ENCODE measurements at regions not wholly inside any gene's neighbourhood (a gene's known extent, or its start where the extent isn't known, plus 50 kb on each side); places are given as distances from the start of the nearest gene placed in this dataset.

DNA sequence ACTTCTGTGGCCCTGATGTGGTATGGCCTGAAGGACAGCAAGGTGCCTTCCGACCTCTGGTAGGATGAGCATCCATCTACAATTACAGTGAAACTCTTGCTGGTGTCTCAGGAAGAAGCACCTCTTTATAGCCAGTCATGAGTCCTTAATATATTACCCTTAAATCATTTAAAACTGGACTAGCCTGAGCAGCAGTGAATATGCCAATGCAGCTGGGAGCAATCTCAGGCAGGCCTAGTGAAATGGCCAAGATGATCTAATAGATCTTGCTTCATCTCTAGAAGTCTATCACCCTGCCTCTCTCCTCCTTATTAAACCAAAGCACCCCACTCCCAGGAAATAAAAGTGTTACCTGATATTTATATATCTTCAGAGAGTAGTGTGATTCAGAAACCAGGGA lies 66.7 kb upstream of the SORCS3 start:
- H3K27me3 ChIP-seq (ENCODE audit: low read depth), result peaks cover 54% of the 10 kb centered on the region
- peaks cover 28% of the 10 kb centered on the region for H3K9me3 ChIP-seq (replicated peaks)
- DNase-seq, result no peak
- intact Hi-C loops (cut with micrococcal nuclease), result no loop called here
- TF ChIP-seq, protein P1, sequence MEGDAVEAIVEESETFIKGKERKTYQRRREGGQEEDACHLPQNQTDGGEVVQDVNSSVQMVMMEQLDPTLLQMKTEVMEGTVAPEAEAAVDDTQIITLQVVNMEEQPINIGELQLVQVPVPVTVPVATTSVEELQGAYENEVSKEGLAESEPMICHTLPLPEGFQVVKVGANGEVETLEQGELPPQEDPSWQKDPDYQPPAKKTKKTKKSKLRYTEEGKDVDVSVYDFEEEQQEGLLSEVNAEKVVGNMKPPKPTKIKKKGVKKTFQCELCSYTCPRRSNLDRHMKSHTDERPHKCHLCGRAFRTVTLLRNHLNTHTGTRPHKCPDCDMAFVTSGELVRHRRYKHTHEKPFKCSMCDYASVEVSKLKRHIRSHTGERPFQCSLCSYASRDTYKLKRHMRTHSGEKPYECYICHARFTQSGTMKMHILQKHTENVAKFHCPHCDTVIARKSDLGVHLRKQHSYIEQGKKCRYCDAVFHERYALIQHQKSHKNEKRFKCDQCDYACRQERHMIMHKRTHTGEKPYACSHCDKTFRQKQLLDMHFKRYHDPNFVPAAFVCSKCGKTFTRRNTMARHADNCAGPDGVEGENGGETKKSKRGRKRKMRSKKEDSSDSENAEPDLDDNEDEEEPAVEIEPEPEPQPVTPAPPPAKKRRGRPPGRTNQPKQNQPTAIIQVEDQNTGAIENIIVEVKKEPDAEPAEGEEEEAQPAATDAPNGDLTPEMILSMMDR (IDR thresholded peaks at IDR 0.05; ENCODE audit: borderline replicate concordance), result no peak
- H3K4me1 ChIP-seq, result no peaks in the 10 kb centered on the region
- no peak overlapping the region for H3K4me3 ChIP-seq
- no peak overlapping the region for H3K27ac ChIP-seq (replicated peaks)
- H3K36me3 ChIP-seq, result no peaks in the 10 kb centered on the region

DNA sequence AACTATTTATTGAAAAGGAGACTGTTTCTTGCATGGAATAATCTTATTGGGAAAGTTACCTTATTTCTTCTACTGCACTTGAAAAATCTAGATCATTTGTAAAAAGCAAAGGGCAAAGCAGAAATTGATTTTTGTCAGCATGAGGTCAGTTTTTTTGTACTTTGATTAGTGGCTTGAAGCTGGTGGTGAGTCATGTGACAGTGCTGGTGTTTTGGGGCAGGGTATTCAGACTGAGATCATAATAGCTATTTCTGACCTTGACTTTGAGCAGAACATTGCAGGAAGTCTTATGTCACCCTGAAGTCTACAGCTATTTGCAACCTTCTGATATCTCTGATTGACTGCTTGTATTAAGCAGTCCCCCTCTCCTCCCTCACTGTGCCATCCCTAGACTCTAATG lies 66.3 kb upstream of the SORCS3 start:
- H3K27me3 ChIP-seq (ENCODE audit: low read depth), result peaks cover 58% of the 10 kb centered on the region
- H3K27ac ChIP-seq (replicated peaks), result no peak overlapping the region
- TF ChIP-seq, protein P1 (IDR thresholded peaks at IDR 0.05; ENCODE audit: borderline replicate concordance), result no peak
- DNase-seq, result no peak
- intact Hi-C loops (cut with micrococcal nuclease), result no loop called here
- no peaks in the 10 kb centered on the region for H3K4me1 ChIP-seq
- peaks cover 24% of the 10 kb centered on the region for H3K9me3 ChIP-seq (replicated peaks)
- no peak overlapping the region for H3K4me3 ChIP-seq
- no peaks in the 10 kb centered on the region for H3K36me3 ChIP-seq

DNA sequence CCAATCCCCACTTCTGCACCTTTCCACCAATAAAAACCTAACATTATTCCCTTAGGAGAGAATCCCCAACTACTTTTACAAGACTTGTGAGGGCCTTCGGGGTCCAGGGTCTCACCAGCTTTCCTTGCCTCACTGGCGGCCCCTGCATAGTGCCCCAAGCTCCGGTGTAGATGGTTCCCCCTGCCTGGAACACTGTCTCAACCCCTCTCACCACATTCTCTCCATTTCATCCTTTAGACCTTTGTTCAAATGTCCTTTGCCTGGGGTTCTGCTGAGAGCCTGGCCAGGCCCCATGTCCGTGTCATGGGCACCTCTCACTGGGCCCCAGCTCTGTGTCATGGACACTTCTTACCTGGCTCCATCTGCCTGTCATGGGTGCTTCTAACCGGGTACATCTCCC lies 64.5 kb upstream of the SORCS3 start:
- peaks cover 73% of the 10 kb centered on the region for H3K27me3 ChIP-seq (ENCODE audit: low read depth)
- TF ChIP-seq, protein P1 (IDR thresholded peaks at IDR 0.05; ENCODE audit: borderline replicate concordance), result no peak
- H3K4me1 ChIP-seq, result peaks cover 7% of the 10 kb centered on the region
- H3K9me3 ChIP-seq (replicated peaks), result peaks cover 6% of the 10 kb centered on the region
- no peak for DNase-seq
- no peak overlapping the region for H3K27ac ChIP-seq (replicated peaks)
- intact Hi-C loops (cut with micrococcal nuclease), result no loop called here
- no peaks in the 10 kb centered on the region for H3K36me3 ChIP-seq
- H3K4me3 ChIP-seq, result no peak overlapping the region

DNA sequence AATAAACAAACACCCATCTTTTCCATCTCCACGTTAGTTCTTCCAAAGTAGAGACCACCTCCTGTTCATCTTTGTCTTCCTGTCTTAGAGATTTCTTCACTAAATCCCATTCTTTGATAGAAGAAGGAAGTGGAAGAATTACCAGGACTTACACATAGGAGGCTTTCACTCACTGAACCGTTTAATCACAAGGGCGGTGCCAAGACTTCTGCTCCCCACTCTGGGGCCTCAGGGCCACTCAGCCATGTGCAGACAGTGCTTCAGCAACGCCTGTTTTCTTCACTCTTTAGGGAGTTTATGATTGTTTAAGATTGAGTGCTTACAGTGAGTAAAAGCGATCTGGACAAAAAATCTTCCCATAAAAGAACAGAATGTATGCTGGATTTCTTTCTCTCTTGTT lies 63.9 kb upstream of the SORCS3 start:
- DNase-seq, result no peak
- intact Hi-C loops (cut with micrococcal nuclease), result no loop called here

DNA sequence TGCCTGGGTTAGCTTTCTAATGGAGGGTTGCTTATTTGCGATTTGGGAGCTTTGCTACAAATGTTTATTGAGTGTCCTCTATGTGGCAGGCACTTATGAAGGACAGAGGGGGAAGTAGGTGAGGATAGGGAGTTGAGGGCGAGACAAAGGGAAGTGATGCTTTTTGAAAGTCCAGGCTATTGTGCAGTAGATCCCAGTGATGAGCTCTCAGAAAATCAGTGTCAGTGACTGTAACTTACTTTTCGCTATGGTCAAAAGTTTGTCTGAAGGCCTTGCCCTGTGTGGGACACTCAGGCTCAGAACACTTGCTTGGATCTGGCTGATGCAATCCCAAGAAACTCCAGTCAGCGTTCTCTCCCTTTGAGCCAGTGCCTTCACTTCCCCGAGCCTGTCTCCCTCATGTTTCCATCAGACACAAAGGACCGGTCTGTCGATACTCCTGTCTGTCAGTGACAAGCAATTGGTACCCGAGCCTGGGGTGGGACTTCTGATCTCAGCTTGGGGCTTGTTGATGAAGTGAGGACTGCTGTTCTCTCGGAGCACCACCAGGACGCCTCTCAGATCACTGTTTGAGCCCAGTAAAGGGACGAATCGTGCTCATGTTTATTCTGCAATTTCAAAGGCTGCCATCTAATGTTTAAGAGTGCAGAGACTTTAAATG lies 63.1 kb upstream of the SORCS3 start:
- H3K4me3 ChIP-seq, result no peak overlapping the region
- no peak for DNase-seq
- H3K9me3 ChIP-seq (replicated peaks), result no peaks in the 10 kb centered on the region
- H3K4me1 ChIP-seq, result peaks cover 7% of the 10 kb centered on the region
- peaks cover 77% of the 10 kb centered on the region for H3K27me3 ChIP-seq (ENCODE audit: low read depth)
- H3K27ac ChIP-seq (replicated peaks), result no peak overlapping the region
- intact Hi-C loops (cut with micrococcal nuclease), result no loop called here
- no peaks in the 10 kb centered on the region for H3K36me3 ChIP-seq
- TF ChIP-seq, protein P1 (IDR thresholded peaks at IDR 0.05; ENCODE audit: borderline replicate concordance), result no peak

More for the DNA sequence above, 63.9 kb upstream of the SORCS3 start:
- Histone ChIP-seq H3K9me3 (replicated peaks) (peaks cover under 1% of the 10 kb centered on the region), H3K4me3 (no peak overlapping the region), H3K36me3 (no peaks in the 10 kb centered on the region), H3K4me1 (peaks cover 7% of the 10 kb centered on the region), H3K27ac (replicated peaks) (no peak overlapping the region), H3K27me3 (ENCODE audit: low read depth) (peaks cover 73% of the 10 kb centered on the region)
- TF ChIP-seq, protein P1 (IDR thresholded peaks at IDR 0.05; ENCODE audit: borderline replicate concordance), result no peak
